Progenitor cell of endocrine pancreas (in vitro differentiated cells): ENCODE measurements at regions not wholly inside any gene's neighbourhood (a gene's known extent, or its start where the extent isn't known, plus 50 kb on each side); places are given as distances from the start of the nearest gene placed in this dataset.
"Not testable (repeated sequence)": the region's sequence is repeated elsewhere in the genome, so short reads cannot be mapped to it uniquely, and the experiment has no call there.

ENCODE experiments used
- DNase-seq: peaks from one replicate; pipeline ENCODE4 v3.0.0; 2021; ENCODE audit warnings: low spot score; ENCODE audit not compliant: unreplicated experiment
- H3K27ac Mint-ChIP-seq: 2 replicates; pipeline ENCODE4 v1.8.0; 2021; ENCODE audit warnings: mild to moderate bottlenecking, moderate library complexity, mixed read lengths
- H3K27me3 Mint-ChIP-seq: 2 replicates; pipeline ENCODE4 v1.8.0; 2021; ENCODE audit warnings: mixed read lengths
- H3K36me3 Mint-ChIP-seq: 2 replicates; pipeline ENCODE4 v1.8.0; 2022; ENCODE audit warnings: mixed read lengths; ENCODE audit not compliant: insufficient read depth
- H3K4me1 Mint-ChIP-seq: 2 replicates; pipeline ENCODE4 v1.8.0; 2021; ENCODE audit warnings: low read depth, mixed read lengths
- H3K4me3 Mint-ChIP-seq: 2 replicates; pipeline ENCODE4 v1.8.0; 2021; ENCODE audit warnings: low read depth, mild to moderate bottlenecking, moderate library complexity, mixed read lengths
- H3K9me3 Mint-ChIP-seq: 2 replicates; pipeline ENCODE4 v1.8.0; 2021; ENCODE audit warnings: low read depth, mixed read lengths
- CTCF ChIP-seq: fragments of 200-600 bp; sonication (generic); IDR thresholded peaks from one replicate; pipeline ENCODE4 v1.5.0; 2021; ENCODE audit warnings: antibody characterized with exemption, mild to moderate bottlenecking; ENCODE audit not compliant: unreplicated experiment

DNA sequence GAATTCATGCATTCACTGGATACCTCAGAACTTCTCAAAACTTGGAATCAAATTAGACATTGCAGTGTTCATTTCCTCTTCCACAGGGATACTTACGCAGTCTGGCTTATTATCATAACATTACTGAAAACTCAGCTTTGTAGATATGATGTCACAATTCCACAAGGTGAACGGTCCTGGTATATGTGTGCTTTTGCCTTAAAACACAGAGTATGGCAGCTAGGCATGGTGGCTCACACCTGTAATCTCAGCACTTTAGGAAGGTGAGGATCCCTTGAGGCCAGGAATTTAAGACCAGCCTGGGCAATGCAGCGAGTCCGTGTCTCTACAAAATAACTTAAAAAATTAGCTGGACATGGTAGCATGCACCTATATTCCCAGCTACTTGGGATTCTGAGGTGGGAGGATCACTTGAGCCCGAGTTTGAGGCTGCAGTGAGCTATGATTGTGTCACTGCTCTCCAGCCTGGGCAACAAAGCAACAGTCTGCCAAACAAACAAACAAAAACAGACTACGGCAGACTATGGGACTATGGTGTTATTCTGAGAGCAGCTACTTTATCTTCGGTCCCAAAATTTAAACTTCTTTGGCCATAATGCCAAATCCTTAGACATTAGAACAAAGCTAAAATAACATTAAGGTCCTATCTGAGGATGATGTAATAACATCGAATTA is 1191.9 kb upstream of the SLC39A10 start:
- Mint-ChIP-seq H3K27ac (no peak overlapping the region), H3K4me3 (no peak overlapping the region), H3K9me3 (no peaks in the 10 kb centered on the region), H3K4me1 (no peaks in the 10 kb centered on the region), H3K27me3 (no peaks in the 10 kb centered on the region), H3K36me3 (no peaks in the 10 kb centered on the region)
- TF ChIP-seq CTCF = no peak
- DNase-seq = no peak

DNA sequence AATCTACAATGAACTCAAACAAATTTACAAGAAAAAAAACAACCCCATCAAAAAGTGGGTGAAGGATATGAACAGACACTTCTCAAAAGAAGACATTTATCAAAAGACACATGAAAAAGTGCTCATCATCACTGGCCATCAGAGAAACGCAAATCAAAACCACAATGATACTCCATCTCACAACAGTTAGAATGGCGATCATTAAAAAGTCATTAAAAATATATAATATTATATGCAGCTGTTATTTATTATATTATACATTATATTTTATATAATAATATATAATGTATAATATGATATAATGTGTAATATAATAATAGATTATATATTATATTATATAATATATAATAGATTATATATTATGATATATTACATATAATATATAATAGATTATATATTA is 1194.1 kb upstream of the SLC39A10 start:
- H3K4me1 Mint-ChIP-seq, H3K9me3 Mint-ChIP-seq, H3K36me3 Mint-ChIP-seq, DNase-seq, H3K27ac Mint-ChIP-seq, H3K4me3 Mint-ChIP-seq, H3K27me3 Mint-ChIP-seq: not testable (repeated sequence)

DNA sequence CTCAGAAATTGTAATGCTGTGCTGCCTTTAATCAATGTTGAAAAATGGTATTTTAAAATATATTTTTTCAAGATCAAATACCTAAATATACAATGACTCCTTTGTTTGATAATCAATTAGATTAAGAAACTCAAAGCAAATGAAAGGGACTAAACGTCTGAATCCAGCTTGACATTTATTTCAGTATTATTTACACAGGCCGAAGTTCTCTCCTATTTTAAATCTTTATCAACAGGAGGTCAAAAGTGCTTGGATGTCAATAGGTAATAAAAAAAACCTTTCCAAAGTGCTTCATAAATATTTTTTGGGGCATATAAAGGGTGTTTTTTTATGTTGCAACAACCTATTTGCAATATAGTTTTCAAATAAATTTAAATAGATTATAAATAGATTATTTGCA is 1201.7 kb upstream of the SLC39A10 start:
- Mint-ChIP-seq H3K27me3 (no peaks in the 10 kb centered on the region), H3K27ac (no peak overlapping the region), H3K4me1 (peaks cover 13% of the 10 kb centered on the region), H3K36me3 (no peaks in the 10 kb centered on the region), H3K9me3 (no peaks in the 10 kb centered on the region), H3K4me3 (no peak overlapping the region)
- no peak for DNase-seq
- no peak for TF ChIP-seq CTCF

DNA sequence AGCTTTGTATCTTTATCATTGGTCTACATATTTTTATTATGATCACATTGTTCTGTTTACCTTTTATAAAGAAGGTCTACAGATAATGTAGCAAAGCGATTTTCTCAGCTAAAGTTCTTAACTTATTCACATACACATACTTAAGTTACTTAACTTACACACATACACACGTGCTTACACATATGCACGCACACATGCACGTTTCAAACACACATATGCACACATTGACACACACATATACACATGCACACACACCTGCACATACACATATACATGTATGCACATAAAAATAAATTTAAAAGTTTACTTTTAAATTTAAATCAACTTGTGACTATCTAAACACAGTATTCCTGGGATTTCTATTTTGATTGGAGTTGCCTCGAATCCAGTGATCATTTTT is 1204.5 kb upstream of the SLC39A10 start:
- H3K4me3 Mint-ChIP-seq = no peak overlapping the region
- no peaks in the 10 kb centered on the region for H3K36me3 Mint-ChIP-seq
- H3K9me3 Mint-ChIP-seq = no peaks in the 10 kb centered on the region
- DNase-seq = no peak
- no peak for TF ChIP-seq CTCF
- no peak overlapping the region for H3K27ac Mint-ChIP-seq
- H3K4me1 Mint-ChIP-seq = peaks cover 13% of the 10 kb centered on the region
- no peaks in the 10 kb centered on the region for H3K27me3 Mint-ChIP-seq

DNA sequence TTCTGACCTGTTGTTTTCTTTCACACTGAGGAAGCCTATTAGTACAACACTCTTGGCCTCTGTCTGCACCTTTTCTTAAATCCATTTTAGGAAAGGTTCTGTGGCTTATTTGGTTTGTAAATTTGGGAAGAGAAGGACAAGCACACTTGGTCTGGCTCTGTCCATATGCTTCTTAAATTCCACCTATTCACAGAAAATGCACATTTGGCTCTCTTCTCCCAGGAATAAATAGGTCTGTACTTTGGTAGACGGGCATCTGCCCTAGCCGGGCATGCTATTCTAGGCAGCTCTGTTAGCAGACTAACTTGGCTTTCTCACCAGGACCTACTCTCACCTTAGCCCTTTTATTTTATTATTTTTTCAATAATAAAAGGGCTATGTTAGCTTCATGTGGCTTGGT is 1211.8 kb upstream of the SLC39A10 start:
- H3K27ac Mint-ChIP-seq = no peak overlapping the region
- DNase-seq = no peak
- TF ChIP-seq CTCF = no peak
- peaks cover 6% of the 10 kb centered on the region for H3K9me3 Mint-ChIP-seq
- no peaks in the 10 kb centered on the region for H3K36me3 Mint-ChIP-seq
- H3K4me1 Mint-ChIP-seq = no peaks in the 10 kb centered on the region
- no peaks in the 10 kb centered on the region for H3K27me3 Mint-ChIP-seq
- no peak overlapping the region for H3K4me3 Mint-ChIP-seq

GRCh38 chr2:194443926-194444325 is 1213.1 kb upstream of the SLC39A10 start:
- H3K27me3 Mint-ChIP-seq = no peaks in the 10 kb centered on the region
- DNase-seq = no peak
- no peak overlapping the region for H3K27ac Mint-ChIP-seq
- H3K4me1 Mint-ChIP-seq = no peaks in the 10 kb centered on the region
- H3K9me3 Mint-ChIP-seq = peaks cover 9% of the 10 kb centered on the region
- no peak overlapping the region for H3K4me3 Mint-ChIP-seq
- TF ChIP-seq CTCF = no peak
- H3K36me3 Mint-ChIP-seq = no peaks in the 10 kb centered on the region
